ENCODE measurements at regions not wholly inside any gene's neighbourhood (a gene's known extent, or its start where the extent isn't known, plus 50 kb on each side); places are given as distances from the start of the nearest gene placed in this dataset.

DNA sequence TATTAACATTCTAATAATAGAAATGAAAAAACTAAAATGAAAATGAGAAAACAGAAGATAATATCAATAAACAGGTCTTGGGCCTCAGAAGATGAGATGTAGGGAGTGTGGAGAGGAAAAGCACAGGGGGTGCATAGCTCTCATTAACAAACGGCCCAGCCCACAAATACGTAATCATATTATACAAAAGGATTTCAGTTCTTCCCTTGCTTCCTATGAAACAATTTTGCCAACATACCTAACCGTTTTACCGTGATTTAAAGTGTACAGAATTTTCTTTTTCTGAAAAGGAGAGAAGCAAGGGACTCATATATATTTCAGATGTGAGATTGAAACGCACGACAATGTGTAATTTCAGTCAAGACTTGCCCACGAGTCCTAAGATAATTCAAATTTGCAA is 136.0 kb downstream of the HFE start:
- peak overlapping the region; percentile 94 for H3K4me2 ChIP-seq (ENCODE audit: low read length)
- H2AFZ ChIP-seq (ENCODE audit: low read depth, low read length) = peak overlapping the region; percentile 6
- H3K9me3 ChIP-seq (ENCODE audit: low read length) = no peaks in the 10 kb centered on the region
- peak overlapping the region; percentile 86 for H3K9ac ChIP-seq (ENCODE audit: low read length)
- no peak for TF ChIP-seq TAF1 (IDR thresholded peaks at IDR 0.05; ENCODE audit: low read depth)
- no peak for TF ChIP-seq MXI1 (conservative IDR thresholded peaks at IDR 0.05; ENCODE audit: poor library complexity, severe bottlenecking)
- TF ChIP-seq, protein P1, sequence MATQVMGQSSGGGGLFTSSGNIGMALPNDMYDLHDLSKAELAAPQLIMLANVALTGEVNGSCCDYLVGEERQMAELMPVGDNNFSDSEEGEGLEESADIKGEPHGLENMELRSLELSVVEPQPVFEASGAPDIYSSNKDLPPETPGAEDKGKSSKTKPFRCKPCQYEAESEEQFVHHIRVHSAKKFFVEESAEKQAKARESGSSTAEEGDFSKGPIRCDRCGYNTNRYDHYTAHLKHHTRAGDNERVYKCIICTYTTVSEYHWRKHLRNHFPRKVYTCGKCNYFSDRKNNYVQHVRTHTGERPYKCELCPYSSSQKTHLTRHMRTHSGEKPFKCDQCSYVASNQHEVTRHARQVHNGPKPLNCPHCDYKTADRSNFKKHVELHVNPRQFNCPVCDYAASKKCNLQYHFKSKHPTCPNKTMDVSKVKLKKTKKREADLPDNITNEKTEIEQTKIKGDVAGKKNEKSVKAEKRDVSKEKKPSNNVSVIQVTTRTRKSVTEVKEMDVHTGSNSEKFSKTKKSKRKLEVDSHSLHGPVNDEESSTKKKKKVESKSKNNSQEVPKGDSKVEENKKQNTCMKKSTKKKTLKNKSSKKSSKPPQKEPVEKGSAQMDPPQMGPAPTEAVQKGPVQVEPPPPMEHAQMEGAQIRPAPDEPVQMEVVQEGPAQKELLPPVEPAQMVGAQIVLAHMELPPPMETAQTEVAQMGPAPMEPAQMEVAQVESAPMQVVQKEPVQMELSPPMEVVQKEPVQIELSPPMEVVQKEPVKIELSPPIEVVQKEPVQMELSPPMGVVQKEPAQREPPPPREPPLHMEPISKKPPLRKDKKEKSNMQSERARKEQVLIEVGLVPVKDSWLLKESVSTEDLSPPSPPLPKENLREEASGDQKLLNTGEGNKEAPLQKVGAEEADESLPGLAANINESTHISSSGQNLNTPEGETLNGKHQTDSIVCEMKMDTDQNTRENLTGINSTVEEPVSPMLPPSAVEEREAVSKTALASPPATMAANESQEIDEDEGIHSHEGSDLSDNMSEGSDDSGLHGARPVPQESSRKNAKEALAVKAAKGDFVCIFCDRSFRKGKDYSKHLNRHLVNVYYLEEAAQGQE (IDR thresholded peaks at IDR 0.05; ENCODE audit: borderline replicate concordance) = no peak
- TF ChIP-seq, protein P2, sequence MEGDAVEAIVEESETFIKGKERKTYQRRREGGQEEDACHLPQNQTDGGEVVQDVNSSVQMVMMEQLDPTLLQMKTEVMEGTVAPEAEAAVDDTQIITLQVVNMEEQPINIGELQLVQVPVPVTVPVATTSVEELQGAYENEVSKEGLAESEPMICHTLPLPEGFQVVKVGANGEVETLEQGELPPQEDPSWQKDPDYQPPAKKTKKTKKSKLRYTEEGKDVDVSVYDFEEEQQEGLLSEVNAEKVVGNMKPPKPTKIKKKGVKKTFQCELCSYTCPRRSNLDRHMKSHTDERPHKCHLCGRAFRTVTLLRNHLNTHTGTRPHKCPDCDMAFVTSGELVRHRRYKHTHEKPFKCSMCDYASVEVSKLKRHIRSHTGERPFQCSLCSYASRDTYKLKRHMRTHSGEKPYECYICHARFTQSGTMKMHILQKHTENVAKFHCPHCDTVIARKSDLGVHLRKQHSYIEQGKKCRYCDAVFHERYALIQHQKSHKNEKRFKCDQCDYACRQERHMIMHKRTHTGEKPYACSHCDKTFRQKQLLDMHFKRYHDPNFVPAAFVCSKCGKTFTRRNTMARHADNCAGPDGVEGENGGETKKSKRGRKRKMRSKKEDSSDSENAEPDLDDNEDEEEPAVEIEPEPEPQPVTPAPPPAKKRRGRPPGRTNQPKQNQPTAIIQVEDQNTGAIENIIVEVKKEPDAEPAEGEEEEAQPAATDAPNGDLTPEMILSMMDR (IDR thresholded peaks at IDR 0.05; ENCODE audit: poor library complexity, severe bottlenecking) = no peak
- no peak for TF ChIP-seq POLR2AphosphoS5 (IDR thresholded peaks at IDR 0.05)
- no peak for TF ChIP-seq SMC3 (conservative IDR thresholded peaks at IDR 0.05; ENCODE audit: poor library complexity)
- no peak for TF ChIP-seq EP300 (conservative IDR thresholded peaks at IDR 0.05; ENCODE audit: poor library complexity, severe bottlenecking)
- TF ChIP-seq EZH2 (IDR thresholded peaks at IDR 0.05; ENCODE audit: borderline replicate concordance, insufficient read depth, low read length, poor library complexity, severe bottlenecking) = no peak
- TF ChIP-seq RAD21 (conservative IDR thresholded peaks at IDR 0.05) = no peak
- H3K9me2 ChIP-seq (ENCODE audit: insufficient read depth, low read length) = no peaks in the 10 kb centered on the region
- H3F3A ChIP-seq (ENCODE audit: insufficient read depth, low read length, poor library complexity, severe bottlenecking) = peaks cover 16% of the 10 kb centered on the region
- H3K79me2 ChIP-seq (replicated peaks; ENCODE audit: insufficient read depth, low read length) = peaks cover 8% of the 10 kb centered on the region
- no peaks in the 10 kb centered on the region for H4K20me1 ChIP-seq (ENCODE audit: insufficient read depth)
- peak overlapping the region; percentile 99 for H3K27ac ChIP-seq (ENCODE audit: low read length)
- H3K4me3 ChIP-seq (ENCODE audit: low read length) = peak overlapping the region; percentile 79
- H3K36me3 ChIP-seq (ENCODE audit: insufficient read depth, low read length) = no peaks in the 10 kb centered on the region
- H3K27me3 ChIP-seq (ENCODE audit: insufficient read depth, low read depth, low read length) = no peaks in the 10 kb centered on the region

DNA sequence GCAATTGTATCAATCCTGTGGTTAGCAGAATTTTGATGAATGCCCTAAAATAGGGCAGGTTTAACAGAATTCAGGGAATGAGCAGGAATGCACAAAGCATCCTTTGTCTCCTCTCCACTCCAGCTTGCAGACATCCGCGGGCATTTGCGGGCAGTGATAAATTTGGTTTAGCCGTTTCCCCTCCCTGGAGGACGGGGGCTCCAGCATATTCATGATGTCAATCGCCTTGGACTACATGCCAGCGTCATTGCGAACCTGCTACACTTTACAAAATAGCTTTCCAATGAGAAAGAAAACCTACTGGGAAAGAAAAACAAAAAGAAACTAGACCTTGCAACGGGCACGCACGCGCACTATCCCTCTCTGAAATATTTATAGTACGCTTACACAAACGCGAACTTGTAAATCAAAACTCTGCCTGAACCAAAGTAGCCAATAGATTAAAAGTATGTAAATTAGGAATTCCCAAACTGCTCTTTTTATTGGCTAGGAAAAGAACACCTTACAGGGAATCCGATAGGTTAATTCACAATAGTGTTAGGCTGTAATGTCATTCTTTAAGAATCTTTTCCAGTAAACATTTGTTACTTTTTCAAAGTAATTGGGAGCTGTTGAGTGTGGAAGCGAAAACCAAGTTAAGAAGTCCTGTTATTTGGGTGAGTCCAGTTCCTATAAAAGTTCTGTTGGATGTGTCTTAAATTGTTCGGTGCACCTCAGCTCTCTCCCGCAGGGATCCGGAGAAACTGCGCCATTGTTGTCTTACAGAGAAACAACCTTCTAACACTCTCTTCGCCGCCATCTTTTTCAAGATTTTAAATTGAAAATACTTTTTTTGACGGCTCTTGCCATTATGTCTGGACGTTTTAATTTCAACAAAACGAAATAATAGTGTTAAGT is 136.7 kb downstream of the HFE start:
- H3F3A ChIP-seq (ENCODE audit: insufficient read depth, low read length, poor library complexity, severe bottlenecking) = peaks cover 16% of the 10 kb centered on the region
- no peaks in the 10 kb centered on the region for H3K9me3 ChIP-seq (ENCODE audit: low read length)
- no peaks in the 10 kb centered on the region for H3K36me3 ChIP-seq (ENCODE audit: insufficient read depth, low read length)
- no peaks in the 10 kb centered on the region for H4K20me1 ChIP-seq (ENCODE audit: insufficient read depth)
- H2AFZ ChIP-seq (ENCODE audit: low read depth, low read length) = peak overlapping the region; percentile 6
- peak overlapping the region; percentile 99 for H3K27ac ChIP-seq (ENCODE audit: low read length)
- H3K9me2 ChIP-seq (ENCODE audit: insufficient read depth, low read length) = no peaks in the 10 kb centered on the region
- peaks cover 5% of the 10 kb centered on the region for H3K79me2 ChIP-seq (replicated peaks; ENCODE audit: insufficient read depth, low read length)
- TF ChIP-seq MXI1 (conservative IDR thresholded peaks at IDR 0.05; ENCODE audit: poor library complexity, severe bottlenecking) (peak; percentile 59), TAF1 (IDR thresholded peaks at IDR 0.05; ENCODE audit: low read depth) (peak; percentile 80), EP300 (conservative IDR thresholded peaks at IDR 0.05; ENCODE audit: poor library complexity, severe bottlenecking) (peak; percentile 31), POLR2AphosphoS5 (IDR thresholded peaks at IDR 0.05) (peak; percentile 88)
- TF ChIP-seq, protein P2 (IDR thresholded peaks at IDR 0.05; ENCODE audit: poor library complexity, severe bottlenecking) = no peak
- TF ChIP-seq, protein P1 (IDR thresholded peaks at IDR 0.05; ENCODE audit: borderline replicate concordance) = peak; percentile 84
- H3K27me3 ChIP-seq (ENCODE audit: insufficient read depth, low read depth, low read length) = no peaks in the 10 kb centered on the region
- peak overlapping the region; percentile 79 for H3K4me3 ChIP-seq (ENCODE audit: low read length)
- H3K4me2 ChIP-seq (ENCODE audit: low read length) = peak overlapping the region; percentile 94
- peak overlapping the region; percentile 86 for H3K9ac ChIP-seq (ENCODE audit: low read length)
